ENCODE measurements at regions not wholly inside any gene's neighbourhood (a gene's known extent, or its start where the extent isn't known, plus 50 kb on each side); places are given as distances from the start of the nearest gene placed in this dataset.

- TF ChIP-seq ZHX1 (CRISPR knock-in tag; IDR thresholded peaks at IDR 0.05; ENCODE audit: low read depth) (no peak), ZNF143 (CRISPR knock-in tag; IDR thresholded peaks at IDR 0.05) (no peak)
These were observed 93.1 kb downstream of the RIPK4 start (continued) for GRCh38 chr21:41673596-41674335.

GRCh38 chr21:41673071-41673470, 93.8 kb downstream of the RIPK4 start:
- H3K79me2 ChIP-seq (ENCODE audit: insufficient read depth, low read length): no peaks in the 10 kb centered on the region
- H3K27me3 ChIP-seq (ENCODE audit: control insufficient read depth in 1 of 2, insufficient read depth in 2 of 2, low read length in 2 of 2): peaks cover 0 to 4% of the 10 kb centered on the region in 2 experiments; a peak in 1 of 5 replicates
- CTCF ChIA-PET (ENCODE audit: low intra/inter-chr PET ratio, low total read pairs): no interaction called here
- WGBS (ENCODE audit: low lambda C conversion rate): 63% methylated on average over 18 of the region's 18 CpGs
- BruUV-seq (replicated peaks): no TSS peak
- DNase-seq (ENCODE audit: low spot score) (no peak), FAIRE-seq (no peak), ATAC-seq (no peak)
- H3K36me3 ChIP-seq (replicated peaks in 1 of 2; ENCODE audit: control insufficient read depth in 1 of 2, insufficient read depth in 2 of 2, low read length in 2 of 2): no peaks in the 10 kb centered on the region
- H3K4me1 ChIP-seq (ENCODE audit: insufficient read depth, low read length): peaks cover 9% of the 10 kb centered on the region
- no peak overlapping the region for H2AFZ ChIP-seq (ENCODE audit: low read length)
- TF ChIP-seq TOPORS (CRISPR knock-in tag; IDR thresholded peaks at IDR 0.05) (no peak), ZNF34 (CRISPR knock-in tag; IDR thresholded peaks at IDR 0.05; ENCODE audit: borderline replicate concordance) (no peak), CBFB (CRISPR knock-in tag; IDR thresholded peaks at IDR 0.05) (no peak), ZNF503 (CRISPR knock-in tag; IDR thresholded peaks at IDR 0.05) (no peak), ZBTB42 (CRISPR knock-in tag; IDR thresholded peaks at IDR 0.05) (no peak)
- in situ Hi-C loops (cut with HindIII; ENCODE audit: extremely low pct_ligation_motif_present, low pct_unique_long_range_greater_than_20kb) (no loop called here), intact Hi-C loops (cut with micrococcal nuclease; ENCODE audit: unreplicated experiment) (no loop called here)
- no peak overlapping the region for H3K27ac ChIP-seq (ENCODE audit: extremely low read length, insufficient read depth, low read length)
- no peak overlapping the region for H3K4me3 ChIP-seq (replicated peaks in 1 of 3; ENCODE audit: insufficient read depth in 1 of 3, low read depth in 2 of 3, low read length in 3 of 3)
- no peak overlapping the region for H3K4me2 ChIP-seq (ENCODE audit: low read depth, low read length)
- no peak overlapping the region for H3K9ac ChIP-seq (ENCODE audit: insufficient read depth, low read depth, low read length)
- POLR2A ChIA-PET: no interaction called here
- H3K9me3 ChIP-seq (ENCODE audit: low read length): no peaks in the 10 kb centered on the region
- H4K20me1 ChIP-seq (ENCODE audit: insufficient read depth, low read length): no peaks in the 10 kb centered on the region

Measured in HepG2 (cell line).